ENCODE measurements at regions not wholly inside any gene's neighbourhood (a gene's known extent, or its start where the extent isn't known, plus 50 kb on each side); places are given as distances from the start of the nearest gene placed in this dataset.

DNA sequence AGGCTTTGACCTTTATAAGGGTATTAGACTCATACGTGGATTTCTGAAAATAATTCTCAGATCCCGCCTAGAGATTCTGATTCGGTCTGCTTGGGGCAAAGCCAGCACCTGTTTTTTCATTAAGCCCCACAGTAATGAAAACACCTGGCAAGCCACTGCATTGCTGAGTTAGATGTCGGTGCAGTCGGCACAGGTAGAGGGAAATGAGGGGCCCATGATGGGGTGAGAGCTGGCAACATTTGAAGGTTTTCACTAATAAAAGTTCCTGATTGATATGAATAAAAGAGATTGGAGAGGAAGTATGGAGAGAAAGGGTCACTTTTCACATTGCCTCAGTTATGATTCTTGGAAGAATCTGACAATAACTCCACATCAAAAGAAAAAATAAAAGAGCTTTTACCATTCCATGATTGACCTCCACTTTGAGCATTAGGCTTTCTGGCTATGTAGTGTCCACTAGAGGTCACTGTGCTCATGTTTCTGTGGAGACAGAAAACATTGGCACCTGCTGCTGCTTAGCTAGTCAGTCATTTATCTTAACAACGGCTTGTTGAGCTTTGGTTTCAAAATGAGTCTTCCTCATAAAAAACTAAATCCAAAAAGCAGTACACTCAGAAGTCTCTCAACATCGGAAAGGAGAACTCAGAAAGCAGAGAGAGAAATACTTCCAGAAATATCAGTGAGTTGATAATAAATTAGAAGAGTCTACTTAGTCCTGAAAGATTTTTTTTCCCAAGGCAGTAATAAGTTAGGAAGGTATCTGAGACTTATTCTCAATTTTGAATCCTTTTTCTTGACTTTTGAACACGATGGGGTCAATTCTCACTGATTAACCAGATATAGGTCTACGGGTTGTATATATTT lies 53.3 kb upstream of the KLHL31 start:
- intact Hi-C loops (cut with DNase I): loop anchor here (5.0 kb wide), 1 partner anchor 67 kb away; no protein-coding TSS in a partner anchor
- no peak for DNase-seq (ENCODE audit: extremely low spot score)
- no peak overlapping the region for H3K4me3 ChIP-seq
- no peaks in the 10 kb centered on the region for H3K27me3 ChIP-seq
- H3K36me3 ChIP-seq: no peaks in the 10 kb centered on the region
- 41% methylated on average over 9 of the region's 9 CpGs for WGBS
- no peaks in the 10 kb centered on the region for H3K4me1 ChIP-seq
- H3K27ac ChIP-seq (replicated peaks in 1 of 4): no peak overlapping the region
- TF ChIP-seq, protein P1, sequence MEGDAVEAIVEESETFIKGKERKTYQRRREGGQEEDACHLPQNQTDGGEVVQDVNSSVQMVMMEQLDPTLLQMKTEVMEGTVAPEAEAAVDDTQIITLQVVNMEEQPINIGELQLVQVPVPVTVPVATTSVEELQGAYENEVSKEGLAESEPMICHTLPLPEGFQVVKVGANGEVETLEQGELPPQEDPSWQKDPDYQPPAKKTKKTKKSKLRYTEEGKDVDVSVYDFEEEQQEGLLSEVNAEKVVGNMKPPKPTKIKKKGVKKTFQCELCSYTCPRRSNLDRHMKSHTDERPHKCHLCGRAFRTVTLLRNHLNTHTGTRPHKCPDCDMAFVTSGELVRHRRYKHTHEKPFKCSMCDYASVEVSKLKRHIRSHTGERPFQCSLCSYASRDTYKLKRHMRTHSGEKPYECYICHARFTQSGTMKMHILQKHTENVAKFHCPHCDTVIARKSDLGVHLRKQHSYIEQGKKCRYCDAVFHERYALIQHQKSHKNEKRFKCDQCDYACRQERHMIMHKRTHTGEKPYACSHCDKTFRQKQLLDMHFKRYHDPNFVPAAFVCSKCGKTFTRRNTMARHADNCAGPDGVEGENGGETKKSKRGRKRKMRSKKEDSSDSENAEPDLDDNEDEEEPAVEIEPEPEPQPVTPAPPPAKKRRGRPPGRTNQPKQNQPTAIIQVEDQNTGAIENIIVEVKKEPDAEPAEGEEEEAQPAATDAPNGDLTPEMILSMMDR (IDR thresholded peaks at IDR 0.05): peak; percentile 67 to 85 (median 78)
- TF ChIP-seq EP300 (IDR thresholded peaks at IDR 0.05): no peak
- no peak for TF ChIP-seq POLR2A (IDR thresholded peaks at IDR 0.05; ENCODE audit: low read depth)
- no peak for TF ChIP-seq POLR2AphosphoS5 (IDR thresholded peaks at IDR 0.05)
- H3K9me3 ChIP-seq: no peaks in the 10 kb centered on the region

DNA sequence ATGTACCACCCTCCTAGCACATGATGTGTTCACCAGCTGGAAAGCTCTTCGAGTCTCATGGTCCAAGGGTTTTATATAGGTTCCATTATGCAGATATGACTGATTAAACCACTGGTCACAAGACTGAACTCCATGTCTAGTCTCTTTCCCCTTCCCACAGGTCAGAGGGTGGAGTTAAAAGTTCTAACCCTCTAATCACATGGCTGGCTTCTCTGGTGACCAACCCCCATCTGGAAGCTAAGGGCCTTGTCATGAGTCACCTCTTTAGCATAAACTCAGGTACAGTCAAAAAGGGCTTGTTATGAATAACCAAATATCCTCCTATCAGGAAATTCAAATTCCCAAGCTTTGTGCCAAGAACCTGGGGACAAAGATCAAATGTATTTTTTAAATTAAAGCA lies 52.0 kb upstream of the KLHL31 start:
- H3K4me1 ChIP-seq: no peaks in the 10 kb centered on the region
- WGBS: 86% methylated on average over 1 of the region's 1 CpG
- intact Hi-C loops (cut with DNase I): loop anchor here (5.0 kb wide), 1 partner anchor 65 kb away; no protein-coding TSS in a partner anchor
- DNase-seq (ENCODE audit: extremely low spot score): no peak
- TF ChIP-seq, protein P1 (IDR thresholded peaks at IDR 0.05): no peak
- TF ChIP-seq POLR2A (IDR thresholded peaks at IDR 0.05; ENCODE audit: low read depth): no peak
- TF ChIP-seq EP300 (IDR thresholded peaks at IDR 0.05): no peak
- no peak for TF ChIP-seq POLR2AphosphoS5 (IDR thresholded peaks at IDR 0.05)
- H3K9me3 ChIP-seq: no peaks in the 10 kb centered on the region
- H3K27ac ChIP-seq (replicated peaks in 1 of 4): no peak overlapping the region
- no peaks in the 10 kb centered on the region for H3K27me3 ChIP-seq
- no peaks in the 10 kb centered on the region for H3K36me3 ChIP-seq
- H3K4me3 ChIP-seq: no peak overlapping the region

DNA sequence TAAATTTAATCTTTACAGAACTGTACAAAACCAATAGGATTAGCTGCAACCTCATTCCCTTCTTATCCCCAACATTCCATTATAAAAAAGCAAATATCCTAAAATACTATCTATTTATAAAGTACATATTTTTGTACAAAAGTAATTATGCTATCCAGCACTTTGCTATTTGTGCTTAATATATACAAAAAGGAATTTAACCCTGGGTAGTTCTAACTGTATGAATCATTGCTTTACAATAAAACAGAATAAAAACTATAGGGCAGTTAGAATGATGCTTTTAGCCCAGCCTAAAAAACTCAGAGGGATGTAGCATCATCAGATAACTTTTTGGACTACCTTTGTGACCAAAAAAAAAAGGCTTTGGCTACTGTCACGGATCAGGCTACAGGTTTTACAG lies 49.9 kb upstream of the KLHL31 start:
- no peaks in the 10 kb centered on the region for H3K9me3 ChIP-seq
- no peaks in the 10 kb centered on the region for H3K27me3 ChIP-seq
- intact Hi-C loops (cut with DNase I): loop anchor here (5.0 kb wide), 1 partner anchor 63 kb away; no protein-coding TSS in a partner anchor
- no peak overlapping the region for H3K27ac ChIP-seq (replicated peaks in 1 of 4)
- no peak for DNase-seq (ENCODE audit: extremely low spot score)
- TF ChIP-seq POLR2A (IDR thresholded peaks at IDR 0.05; ENCODE audit: low read depth): no peak
- no peak for TF ChIP-seq POLR2AphosphoS5 (IDR thresholded peaks at IDR 0.05)
- TF ChIP-seq, protein P1 (IDR thresholded peaks at IDR 0.05): no peak
- TF ChIP-seq EP300 (IDR thresholded peaks at IDR 0.05): no peak
- WGBS: 83% methylated on average over 1 of the region's 1 CpG
- H3K36me3 ChIP-seq: no peaks in the 10 kb centered on the region
- H3K4me1 ChIP-seq: no peaks in the 10 kb centered on the region
- H3K4me3 ChIP-seq: no peak overlapping the region

All from esophagus muscularis mucosa (tissue), 4 donors.